DMS153 (cell line): ENCODE measurements at regions not wholly inside any gene's neighbourhood (a gene's known extent, or its start where the extent isn't known, plus 50 kb on each side); places are given as distances from the start of the nearest gene placed in this dataset.
"Not testable (repeated sequence)": the region's sequence is repeated elsewhere in the genome, so short reads cannot be mapped to it uniquely, and the experiment has no call there.

Experiments used
- DNase-seq: peaks from one replicate; lab custom pipeline; 2025; lab: John Stamatoyannopoulos, UW

- DNase-seq = no peak
These were observed 451.5 kb upstream of the MAN1A1 start for GRCh38 chr6:119801056-119801455.

DNA sequence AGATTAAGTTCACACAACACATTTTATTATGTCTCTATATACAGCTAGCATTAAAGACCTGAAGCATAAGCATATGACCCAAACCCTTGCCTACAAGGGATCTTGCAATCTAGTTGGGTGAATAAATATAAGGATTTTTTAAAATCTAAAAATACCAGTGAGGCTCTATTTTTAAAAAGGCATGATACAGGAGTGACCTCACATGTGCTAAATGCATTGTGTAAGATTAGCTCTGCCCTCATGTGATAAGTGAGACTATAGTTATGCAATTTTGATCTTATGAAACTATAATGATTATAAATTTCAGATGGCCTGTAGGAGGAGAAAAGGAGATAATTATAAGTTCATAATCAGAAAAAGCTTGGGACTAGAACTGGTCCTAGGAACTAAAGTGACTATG is 451.0 kb upstream of the MAN1A1 start:
- no peak for DNase-seq

DNA sequence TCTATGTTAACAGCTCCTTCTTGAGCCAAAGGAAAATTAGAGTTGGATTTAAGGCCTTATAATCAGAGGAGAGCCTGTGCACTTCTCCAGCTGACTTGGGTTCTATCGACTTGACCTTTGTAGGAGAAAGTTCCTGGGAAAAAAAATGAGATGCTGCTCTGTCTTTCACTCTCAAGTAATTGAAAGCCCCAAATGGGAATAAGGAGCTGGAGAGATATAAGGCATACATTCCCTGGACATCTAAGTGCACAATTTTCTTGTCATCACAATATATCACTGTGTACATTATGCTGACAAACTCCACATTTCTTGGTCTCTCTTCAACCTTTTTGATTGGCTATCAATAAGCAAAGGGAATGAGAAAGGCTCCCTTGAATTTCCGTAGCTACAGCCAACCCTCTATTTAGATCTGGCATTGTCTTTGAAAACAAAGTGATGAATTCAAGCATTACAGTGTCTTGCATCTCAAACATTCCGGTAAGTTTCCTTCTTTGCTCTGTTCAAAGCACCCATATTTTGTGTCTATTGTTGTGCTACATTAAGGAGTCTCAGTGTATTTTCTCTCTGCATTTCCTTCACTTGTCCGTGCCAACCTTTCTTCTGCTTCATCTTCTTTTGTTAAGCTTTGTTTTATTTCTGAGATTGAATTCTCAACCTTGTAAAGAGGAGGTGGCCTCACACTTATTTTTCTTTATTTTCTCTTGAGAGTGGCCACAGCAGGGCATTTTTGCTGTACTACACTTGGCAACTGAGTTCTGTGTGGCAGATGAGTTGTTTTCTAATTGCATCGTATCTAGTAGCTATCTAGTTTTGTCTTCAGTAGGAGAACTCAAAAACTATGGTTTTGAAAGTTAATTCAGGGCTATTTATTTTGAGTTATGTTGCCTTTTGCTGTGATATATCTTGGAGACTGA is 450.3 kb upstream of the MAN1A1 start:
- no peak for DNase-seq

- no peak for DNase-seq
These were observed 442.2 kb upstream of the MAN1A1 start for GRCh38 chr6:119791736-119792135.

DNA sequence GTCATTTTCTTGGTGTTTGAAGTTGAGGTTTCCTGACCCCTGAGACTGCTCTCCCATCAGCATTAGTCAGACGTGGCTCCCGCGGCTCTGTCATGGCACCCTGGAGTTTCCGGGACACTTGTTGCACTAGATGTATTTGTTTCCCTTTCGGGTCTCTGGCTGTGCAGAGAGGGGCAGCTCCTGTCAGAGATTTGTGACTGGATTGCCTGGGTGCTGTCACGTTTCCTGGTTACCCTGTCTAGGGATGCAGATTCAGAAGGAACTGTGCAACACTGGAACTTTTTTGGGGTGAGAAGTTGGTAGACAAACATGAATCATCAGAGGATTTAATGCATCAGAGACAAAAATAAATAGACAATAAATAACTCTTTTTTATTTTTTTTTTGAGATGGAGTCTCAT is 431.8 kb upstream of the MAN1A1 start:
- DNase-seq = no peak

GRCh38 chr6:119768201-119768600 is 418.6 kb upstream of the MAN1A1 start:
- no peak for DNase-seq

DNA sequence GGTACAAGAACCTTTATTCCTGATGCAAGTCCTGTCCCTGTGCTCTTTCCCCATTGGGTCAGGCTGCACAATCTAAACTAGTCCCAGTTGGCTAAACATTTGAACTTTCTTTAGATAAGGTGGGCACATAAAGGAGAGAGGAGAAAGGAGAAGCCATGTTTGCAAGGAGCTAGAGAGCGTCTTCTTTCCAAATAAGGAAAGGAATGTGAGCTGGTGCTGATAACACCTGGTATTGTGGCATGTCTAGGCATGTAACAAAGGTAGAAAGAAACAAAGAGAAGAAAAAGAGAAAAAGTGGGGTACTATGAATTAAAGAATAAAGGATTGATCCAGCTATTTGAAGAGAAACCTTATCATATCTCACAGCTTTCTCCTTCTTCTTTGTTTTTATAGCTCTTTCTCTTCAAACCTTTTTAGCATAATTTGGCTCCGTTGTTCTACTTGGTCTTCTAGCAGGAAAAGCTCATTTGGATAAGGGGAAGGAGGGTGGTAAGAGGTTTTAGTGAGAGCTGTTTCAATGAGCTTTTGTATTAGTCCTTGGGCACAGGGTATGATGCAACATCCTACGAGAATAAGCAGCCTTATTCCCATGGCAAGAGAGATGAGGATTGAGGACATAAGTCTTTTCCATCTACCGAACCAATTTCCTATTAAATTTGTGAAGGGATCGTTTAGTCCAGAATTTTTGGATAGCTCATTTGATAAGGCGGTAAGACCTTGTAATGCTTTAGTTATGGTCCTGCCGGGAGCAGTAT is 415.5 kb upstream of the MAN1A1 start:
- DNase-seq = no peak

GRCh38 chr6:119760046-119760445 is 410.5 kb upstream of the MAN1A1 start:
- DNase-seq = no peak

DNA sequence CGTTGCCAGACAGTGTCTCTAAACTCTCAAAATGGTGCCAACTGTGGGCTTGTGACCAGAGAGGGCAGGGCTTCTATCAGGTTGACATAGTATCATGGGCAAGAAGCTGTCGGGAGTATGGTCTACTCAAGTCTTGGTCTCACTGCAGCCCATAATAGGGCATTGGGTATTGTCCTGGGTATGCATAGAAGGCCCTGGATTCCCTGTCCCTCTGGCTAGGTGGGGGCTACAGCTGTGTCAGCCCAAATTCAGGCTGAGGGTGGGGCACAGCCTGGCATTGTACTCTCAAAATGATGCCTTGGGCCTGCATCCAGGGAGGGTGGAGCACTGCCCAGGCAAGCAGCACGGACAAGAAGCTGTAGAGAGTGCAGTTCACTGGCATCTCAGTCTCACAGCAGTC is 408.8 kb upstream of the MAN1A1 start:
- DNase-seq = no peak

- DNase-seq = no peak
These were observed 407.9 kb upstream of the MAN1A1 start for GRCh38 chr6:119757467-119757866.

GRCh38 chr6:119749335-119749734 is 399.8 kb upstream of the MAN1A1 start:
- DNase-seq = no peak

DNA sequence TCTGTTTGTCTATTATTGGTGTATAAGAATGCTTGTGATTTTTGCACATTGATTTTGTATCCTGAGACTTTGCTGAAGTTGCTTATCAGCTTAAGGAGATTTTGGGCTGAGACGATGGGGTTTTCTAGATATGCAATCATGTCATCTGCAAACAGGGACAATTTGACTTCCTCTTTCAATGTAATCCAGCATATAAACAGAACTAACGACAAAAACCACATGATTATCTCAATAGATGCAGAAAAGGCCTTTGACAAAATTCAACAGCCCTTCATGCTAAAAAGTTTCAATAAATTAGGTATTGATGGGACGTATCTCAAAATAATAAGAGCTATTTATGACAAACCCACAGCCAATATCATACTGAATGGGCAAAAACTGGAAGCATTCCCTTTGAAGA is 399.0 kb upstream of the MAN1A1 start:
- DNase-seq = not testable (repeated sequence)

GRCh38 chr6:119742188-119742803 is 392.7 kb upstream of the MAN1A1 start:
- DNase-seq = no peak

DNA sequence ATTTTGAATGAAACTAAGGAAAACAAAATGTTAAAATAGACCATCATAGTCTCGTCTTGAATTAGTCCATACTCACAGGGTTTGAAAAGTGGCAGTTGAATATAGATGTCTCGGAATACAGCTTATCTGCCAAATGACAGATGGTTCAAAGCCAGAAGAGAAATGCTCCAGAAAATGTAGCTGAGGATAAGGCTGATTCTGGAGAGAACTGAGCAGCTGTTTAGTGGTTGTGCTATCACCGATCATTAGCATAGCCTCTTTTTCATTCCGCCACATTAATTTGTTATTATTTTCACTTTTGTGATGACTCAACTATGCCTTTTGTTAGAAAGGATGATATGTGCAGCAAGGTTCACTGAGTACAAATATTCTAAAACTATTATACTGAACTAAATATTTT is 390.2 kb upstream of the MAN1A1 start:
- no peak for DNase-seq

GRCh38 chr6:119738425-119738824 is 388.9 kb upstream of the MAN1A1 start:
- no peak for DNase-seq

DNA sequence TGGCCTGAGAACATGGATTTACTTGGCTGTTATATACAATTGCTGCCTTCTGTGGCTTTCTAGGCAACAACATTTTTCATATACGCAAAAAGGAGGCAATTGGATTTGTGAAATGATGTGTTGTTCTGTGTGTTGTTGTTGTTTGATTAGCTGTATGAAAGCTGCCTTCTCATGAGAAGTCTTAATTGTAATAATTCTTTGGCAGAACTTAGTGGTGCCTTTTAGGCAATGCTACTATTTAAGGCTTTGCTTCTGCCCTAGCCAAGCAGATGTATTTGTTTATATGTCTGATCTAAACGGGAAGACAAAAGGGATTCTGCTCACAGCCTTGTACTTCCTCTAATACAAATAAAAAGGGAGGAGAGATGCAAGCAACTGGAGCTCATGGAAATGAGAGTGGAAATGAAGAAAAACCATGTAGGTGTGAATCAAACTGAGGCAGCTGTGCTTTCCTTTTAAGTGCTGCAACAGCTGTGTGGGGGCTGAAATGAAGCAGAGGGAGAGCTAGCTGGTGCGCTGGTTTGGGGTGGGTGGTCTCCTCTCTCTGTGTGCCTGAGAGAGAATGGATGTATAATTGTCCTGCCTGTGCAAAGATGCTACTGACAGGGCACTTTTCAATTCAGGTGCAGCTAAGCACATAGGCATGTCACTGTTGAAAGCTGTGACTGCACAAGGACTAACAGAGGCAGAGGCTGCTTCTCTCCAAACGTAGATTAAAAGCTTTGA is 386.9 kb upstream of the MAN1A1 start:
- DNase-seq = no peak

DNA sequence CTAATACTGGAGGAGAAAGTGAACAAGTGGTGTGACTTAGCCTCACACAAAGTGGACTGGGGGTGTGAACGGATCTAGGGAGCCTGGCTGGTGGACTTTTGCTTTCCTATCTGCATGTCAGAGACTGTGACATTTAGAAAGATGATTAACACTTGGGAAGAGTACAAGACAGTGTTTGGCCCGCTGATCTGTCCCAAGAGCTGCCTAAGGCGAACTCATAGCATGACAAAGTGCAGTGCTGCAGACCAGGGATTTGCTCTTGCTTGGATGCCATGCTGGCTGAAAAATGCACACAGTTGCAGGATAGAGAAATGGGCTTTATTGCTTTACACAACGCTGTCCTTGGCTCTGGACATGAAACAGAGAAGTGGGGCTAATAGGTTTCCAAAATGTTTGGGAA is 386.0 kb upstream of the MAN1A1 start:
- no peak for DNase-seq

DNA sequence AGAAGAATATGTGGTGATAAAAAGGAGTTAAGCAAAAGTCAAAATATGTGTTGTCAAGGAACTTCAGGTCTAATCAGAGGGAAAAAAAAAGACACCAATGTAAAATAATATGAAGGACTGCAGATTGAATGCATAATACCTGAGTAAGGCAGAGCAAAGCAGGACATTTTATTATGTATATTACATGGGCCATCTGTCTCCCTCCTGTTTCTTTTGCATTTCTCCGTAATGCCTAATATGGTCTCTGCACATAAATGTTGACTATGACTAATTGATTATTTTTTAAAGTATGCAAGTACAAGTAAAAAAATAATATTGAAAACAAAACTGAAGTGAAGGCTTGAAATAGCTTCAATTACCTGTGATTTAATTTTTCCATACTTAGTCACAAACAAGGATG is 384.7 kb upstream of the MAN1A1 start:
- no peak for DNase-seq

- DNase-seq = no peak
These were observed 379.4 kb upstream of the MAN1A1 start for GRCh38 chr6:119728935-119729334.

DNA sequence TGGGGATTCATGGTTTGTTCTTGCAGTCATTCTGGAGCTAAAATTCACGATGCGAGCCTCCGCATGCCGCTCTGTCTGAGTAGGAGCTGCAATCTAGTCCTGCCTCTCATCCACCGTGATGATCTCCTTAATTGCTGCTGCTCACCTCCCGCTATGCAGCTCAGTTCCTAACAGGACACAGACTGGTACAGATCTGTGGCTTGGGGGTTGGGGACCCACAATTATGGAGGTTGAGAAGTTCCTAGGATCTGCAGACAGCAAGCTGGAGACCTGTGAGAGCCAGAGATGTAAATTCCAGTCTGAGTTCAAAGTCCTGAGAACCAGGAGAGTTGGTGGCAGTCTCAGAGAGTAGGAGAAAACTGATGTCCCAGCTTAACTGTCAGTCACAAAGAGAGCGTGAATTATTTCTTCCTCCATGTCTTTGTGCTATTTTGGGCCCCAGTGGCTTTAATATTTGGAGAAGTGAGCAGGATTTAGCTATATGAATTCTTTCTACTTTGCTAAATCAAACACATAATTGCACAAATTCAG is 378.7 kb upstream of the MAN1A1 start:
- DNase-seq = no peak

GRCh38 chr6:119727504-119728219 is 378.1 kb upstream of the MAN1A1 start:
- no peak for DNase-seq
